Stomach (tissue), 4 donors: ENCODE measurements at regions not wholly inside any gene's neighbourhood (a gene's known extent, or its start where the extent isn't known, plus 50 kb on each side); places are given as distances from the start of the nearest gene placed in this dataset.

Experiments
- CTCF ChIP-seq, 7 experiments: fragments of 450-650 bp in 4 of 7; fragments of 200-600 bp in 3 of 7; sonication (generic) in 3 of 7; IDR thresholded peaks; one replicate each; pipeline ENCODE4 v1.5.1; 2016 to 2019; ENCODE audit warnings: antibody characterized with exemption in 7 of 7, control low read depth in 2 of 7, mild to moderate bottlenecking in 1 of 7
- POLR2AphosphoS5 ChIP-seq, 3 donors: sonication (generic); formaldehyde crosslinking; IDR thresholded peaks; one replicate each; pipeline ENCODE4 v1.6.1; 2016; ENCODE audit warnings: antibody characterized with exemption in 3 of 3

DNA sequence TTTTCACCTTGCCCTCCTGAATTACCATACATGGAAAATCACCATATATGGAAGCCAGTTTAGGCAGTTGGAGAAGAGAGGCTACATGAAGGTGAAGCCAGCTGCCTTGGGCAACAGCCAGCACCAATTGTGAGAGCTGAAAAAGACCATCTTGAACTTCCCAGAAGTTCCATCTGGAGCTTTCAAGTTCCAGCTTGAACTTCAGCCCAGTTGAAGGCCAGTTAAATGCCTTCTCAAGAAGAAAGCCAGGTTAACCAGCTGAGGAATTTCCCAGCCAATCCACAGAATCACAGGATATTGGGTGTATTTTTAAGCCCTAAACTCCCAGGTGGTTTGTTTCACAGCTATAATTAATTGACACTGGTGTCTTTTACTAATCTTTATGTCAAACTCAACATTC lies 713.6 kb upstream of the MIR17HG start:
- TF ChIP-seq POLR2AphosphoS5 (IDR thresholded peaks at IDR 0.05) (no peak), CTCF (IDR thresholded peaks at IDR 0.05) (no peak)
